HepG2 (cell line): ENCODE measurements at regions not wholly inside any gene's neighbourhood (a gene's known extent, or its start where the extent isn't known, plus 50 kb on each side); places are given as distances from the start of the nearest gene placed in this dataset.

Experiments used
- ATAC-seq: fragments of 200-7000 bp; cut with Tn5 transposase; 3 replicates; pipeline ENCODE4 v1.9.1; 2020; ENCODE audit warnings: mild to moderate bottlenecking, moderate library complexity
- BruUV-seq: library from RNA; stranded (reverse); fragments of 400-500 nt; replicated peaks from 2 replicates; lab custom pipeline; 2021; lab: Mats Ljungman, UMichigan
- CTCF ChIA-PET: fragments of 300-600 bp; formaldehyde crosslinking; extraction: SDS; loops from one replicate; lab custom pipeline; 2021; ENCODE audit warnings: low total read pairs, inconsistent platforms, low intra/inter-chr PET ratio; lab: Yijun Ruan, JAX
- POLR2A ChIA-PET: fragments of 350-600 bp; sonication (Branson Sonifier 250); formaldehyde crosslinking; loops from one replicate; lab custom pipeline; 2020; ENCODE audit warnings: antibody characterized with exemption, inconsistent platforms; lab: Yijun Ruan, JAX
- DNase-seq: peaks from one replicate; pipeline ENCODE4 v3.0.0-alpha.2; 2015; ENCODE audit warnings: low spot score
- FAIRE-seq: peaks from 3 replicates; lab custom pipeline; 2011; peaks lifted over from hg19 to GRCh38; lab: Jason Lieb, UNC
- H2AFZ ChIP-seq: one replicate; pipeline ENCODE4 v1.6.1; 2011; ENCODE audit warnings: low read length, inconsistent platforms
- H3K27ac ChIP-seq: fragments of 300-600 bp; 3 replicates; pipeline ENCODE4 v1.8.0; 2011; ENCODE audit warnings: mixed run types, mild to moderate bottlenecking, mixed read lengths, low read length, inconsistent platforms; ENCODE audit not compliant: insufficient read depth; ENCODE audit errors: extremely low read length
- H3K27me3 ChIP-seq, 2 experiments: fragments of 200-600 bp in 1 of 2; 2 replicates in 1 of 2; 3 replicates in 1 of 2; pipeline versions ENCODE4 v1.6.0 to v1.8.0; 2011; ENCODE audit warnings: low read length in 2 of 2, mild to moderate bottlenecking in 2 of 2, moderate library complexity in 2 of 2, inconsistent platforms in 1 of 2; ENCODE audit not compliant: insufficient read depth in 2 of 2, control insufficient read depth in 1 of 2
- H3K36me3 ChIP-seq, 2 experiments: fragments of 200-600 bp in 1 of 2; replicated peaks in 1 of 2; 2 replicates in 1 of 2; 3 replicates in 1 of 2; pipeline versions ENCODE4 v1.5.1 to v1.8.0; 2011; ENCODE audit warnings: low read length in 2 of 2, inconsistent platforms in 1 of 2; ENCODE audit not compliant: insufficient read depth in 2 of 2, control insufficient read depth in 1 of 2
- H3K4me1 ChIP-seq: 2 replicates; pipeline ENCODE4 v1.5.1; 2012; ENCODE audit warnings: low read length, inconsistent platforms; ENCODE audit not compliant: insufficient read depth
- H3K4me2 ChIP-seq: 2 replicates; pipeline ENCODE4 v1.6.0; 2011; ENCODE audit warnings: low read depth, low read length, inconsistent platforms
- H3K4me3 ChIP-seq, 3 experiments: fragments of 200-600 bp in 1 of 3; sonication (generic), shearing (Covaris generic) in 1 of 3; replicated peaks in 1 of 3; 2 replicates each; pipeline ENCODE4 v1.5.1; 2011 to 2016; ENCODE audit warnings: low read length in 3 of 3, inconsistent platforms in 2 of 3, low read depth in 2 of 3, mild to moderate bottlenecking in 2 of 3, control low read depth in 1 of 3, mixed read lengths in 1 of 3; ENCODE audit not compliant: insufficient read depth in 1 of 3
- H3K79me2 ChIP-seq: one replicate; pipeline ENCODE4 v1.6.1; 2011; ENCODE audit warnings: low read length, inconsistent platforms; ENCODE audit not compliant: insufficient read depth
- H3K9ac ChIP-seq: 2 replicates; pipeline ENCODE4 v1.6.0; 2011; ENCODE audit warnings: mild to moderate bottlenecking, low read depth, low read length, inconsistent platforms; ENCODE audit not compliant: insufficient read depth
- H3K9me3 ChIP-seq: 2 replicates; pipeline ENCODE4 v1.5.1; 2012; ENCODE audit warnings: mild to moderate bottlenecking, low read length
- H4K20me1 ChIP-seq: 2 replicates; pipeline ENCODE4 v1.6.0; 2011; ENCODE audit warnings: inconsistent platforms, mild to moderate bottlenecking, low read length, moderate library complexity; ENCODE audit not compliant: insufficient read depth
- FOXM1 ChIP-seq: sonication (generic); formaldehyde crosslinking; IDR thresholded peaks from 2 replicates; pipeline ENCODE4 v1.5.0; 2020; ENCODE audit warnings: missing genetic modification reagents
- NFKB2 ChIP-seq: sonication (generic); formaldehyde crosslinking; IDR thresholded peaks from 2 replicates; pipeline ENCODE4 v1.4.0; 2020; ENCODE audit warnings: missing genetic modification reagents, borderline replicate concordance
- RFX3 ChIP-seq: IDR thresholded peaks from 2 replicates; pipeline ENCODE4 v1.6.1; 2016; ENCODE audit warnings: missing biosample characterization, missing genetic modification reagents
- THAP11 ChIP-seq: IDR thresholded peaks from 2 replicates; pipeline ENCODE4 v1.6.1; 2016; ENCODE audit warnings: missing biosample characterization, missing genetic modification reagents
- TOPORS ChIP-seq: sonication (generic); formaldehyde crosslinking; IDR thresholded peaks from 2 replicates; pipeline ENCODE4 v1.8.0; 2023; ENCODE audit warnings: mild to moderate bottlenecking, missing genetic modification reagents
- ZNF460 ChIP-seq: sonication (generic); formaldehyde crosslinking; IDR thresholded peaks from 2 replicates; pipeline ENCODE4 v1.5.1; 2020; ENCODE audit warnings: missing genetic modification reagents, mild to moderate bottlenecking, borderline replicate concordance
- ZNF468 ChIP-seq: sonication (generic); formaldehyde crosslinking; IDR thresholded peaks from 2 replicates; pipeline ENCODE4 v1.8.0; 2022; ENCODE audit warnings: mild to moderate bottlenecking, moderate library complexity, missing genetic modification reagents
- ZNF569 ChIP-seq: sonication (generic); formaldehyde crosslinking; IDR thresholded peaks from 2 replicates; pipeline ENCODE4 v1.5.0; 2020; ENCODE audit warnings: mild to moderate bottlenecking, missing genetic modification reagents, moderate library complexity, borderline replicate concordance
- ZNF598 ChIP-seq: sonication (generic); formaldehyde crosslinking; IDR thresholded peaks from 2 replicates; pipeline ENCODE4 v1.5.1; 2020; ENCODE audit warnings: mild to moderate bottlenecking, missing genetic modification reagents, borderline replicate concordance
- ZNF878 ChIP-seq: sonication (generic); formaldehyde crosslinking; IDR thresholded peaks from 2 replicates; pipeline ENCODE4 v1.8.1; 2023; ENCODE audit warnings: mild to moderate bottlenecking, missing genetic modification reagents, moderate library complexity
- WGBS: methylation state at CpG from one replicate; pipeline ENCODE4 v1.1.6; 2017; ENCODE audit warnings: low lambda C conversion rate; 5-methylcytosine and 5-hydroxymethylcytosine counted together
- in situ Hi-C: cut with HindIII; loops from 2 replicates; pipeline ENCODE4 v1.10.0; 2017; ENCODE audit warnings: low pct_unique_long_range_greater_than_20kb; ENCODE audit not compliant: extremely low pct_ligation_motif_present
- intact Hi-C: fragments of 100-400 bp; cut with micrococcal nuclease; formaldehyde crosslinking; loops from one replicate; pipeline ENCODE4 v1.10.0; 2022; ENCODE audit not compliant: unreplicated experiment
- TF ChIP-seq, protein P1 (sequence below): sonication (generic); formaldehyde crosslinking; IDR thresholded peaks from 2 replicates; pipeline ENCODE4 v1.5.0; 2020; ENCODE audit warnings: mild to moderate bottlenecking, missing genetic modification reagents, borderline replicate concordance
- TF ChIP-seq, protein P2 (sequence below): sonication (generic); formaldehyde crosslinking; IDR thresholded peaks from 2 replicates; pipeline ENCODE4 v1.4.0; 2020; ENCODE audit warnings: mild to moderate bottlenecking, missing genetic modification reagents

DNA sequence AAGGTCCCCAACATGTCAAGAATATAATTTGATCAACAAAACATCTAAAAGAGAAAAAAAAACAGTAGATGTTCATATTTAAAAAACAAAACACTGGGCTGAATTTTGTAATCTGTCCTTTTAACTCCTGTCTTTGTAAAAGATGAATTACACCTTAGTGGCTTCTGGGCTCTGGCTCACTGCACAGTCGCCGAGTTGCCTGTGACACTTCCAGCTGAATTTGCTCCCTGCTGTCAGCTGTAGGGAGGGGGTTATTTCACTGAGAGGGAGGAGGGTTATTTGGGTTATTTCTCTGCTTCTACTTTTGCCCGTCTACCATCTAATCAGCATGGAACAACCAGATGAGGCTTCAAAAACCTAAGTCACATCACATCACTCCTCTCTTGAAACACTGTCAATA, 193.0 kb upstream of the ZC3H12A start:
- intact Hi-C loops: no loop called here

More for the DNA sequence above, 193.0 kb upstream of the ZC3H12A start:
- ATAC-seq (no peak), FAIRE-seq (no peak), DNase-seq (no peak)
- Histone ChIP-seq H3K9ac (no peak overlapping the region), H3K36me3 (no peaks in the 10 kb centered on the region), H3K4me2 (no peak overlapping the region), H3K27me3 (no peaks in the 10 kb centered on the region), H3K27ac (no peak overlapping the region), H3K9me3 (no peaks in the 10 kb centered on the region), H3K4me3 (no peak overlapping the region), H3K4me1 (no peaks in the 10 kb centered on the region), H3K79me2 (no peaks in the 10 kb centered on the region), H2AFZ (no peak overlapping the region), H4K20me1 (no peaks in the 10 kb centered on the region)
- WGBS: 0% methylated on average over 3 of the region's 3 CpGs
- no TSS peak for BruUV-seq
- no peak for TF ChIP-seq ZNF460
- TF ChIP-seq ZNF598 (CRISPR knock-in tag): no peak
- no peak for TF ChIP-seq THAP11 (CRISPR knock-in tag)
- TF ChIP-seq FOXM1 (CRISPR knock-in tag): no peak
- TF ChIP-seq NFKB2: no peak
- no peak for TF ChIP-seq ZNF878
- no peak for TF ChIP-seq ZNF468 (CRISPR knock-in tag)
- no peak for TF ChIP-seq ZNF569 (CRISPR knock-in tag)
- no peak for TF ChIP-seq TOPORS (CRISPR knock-in tag)
- TF ChIP-seq, protein P1, sequence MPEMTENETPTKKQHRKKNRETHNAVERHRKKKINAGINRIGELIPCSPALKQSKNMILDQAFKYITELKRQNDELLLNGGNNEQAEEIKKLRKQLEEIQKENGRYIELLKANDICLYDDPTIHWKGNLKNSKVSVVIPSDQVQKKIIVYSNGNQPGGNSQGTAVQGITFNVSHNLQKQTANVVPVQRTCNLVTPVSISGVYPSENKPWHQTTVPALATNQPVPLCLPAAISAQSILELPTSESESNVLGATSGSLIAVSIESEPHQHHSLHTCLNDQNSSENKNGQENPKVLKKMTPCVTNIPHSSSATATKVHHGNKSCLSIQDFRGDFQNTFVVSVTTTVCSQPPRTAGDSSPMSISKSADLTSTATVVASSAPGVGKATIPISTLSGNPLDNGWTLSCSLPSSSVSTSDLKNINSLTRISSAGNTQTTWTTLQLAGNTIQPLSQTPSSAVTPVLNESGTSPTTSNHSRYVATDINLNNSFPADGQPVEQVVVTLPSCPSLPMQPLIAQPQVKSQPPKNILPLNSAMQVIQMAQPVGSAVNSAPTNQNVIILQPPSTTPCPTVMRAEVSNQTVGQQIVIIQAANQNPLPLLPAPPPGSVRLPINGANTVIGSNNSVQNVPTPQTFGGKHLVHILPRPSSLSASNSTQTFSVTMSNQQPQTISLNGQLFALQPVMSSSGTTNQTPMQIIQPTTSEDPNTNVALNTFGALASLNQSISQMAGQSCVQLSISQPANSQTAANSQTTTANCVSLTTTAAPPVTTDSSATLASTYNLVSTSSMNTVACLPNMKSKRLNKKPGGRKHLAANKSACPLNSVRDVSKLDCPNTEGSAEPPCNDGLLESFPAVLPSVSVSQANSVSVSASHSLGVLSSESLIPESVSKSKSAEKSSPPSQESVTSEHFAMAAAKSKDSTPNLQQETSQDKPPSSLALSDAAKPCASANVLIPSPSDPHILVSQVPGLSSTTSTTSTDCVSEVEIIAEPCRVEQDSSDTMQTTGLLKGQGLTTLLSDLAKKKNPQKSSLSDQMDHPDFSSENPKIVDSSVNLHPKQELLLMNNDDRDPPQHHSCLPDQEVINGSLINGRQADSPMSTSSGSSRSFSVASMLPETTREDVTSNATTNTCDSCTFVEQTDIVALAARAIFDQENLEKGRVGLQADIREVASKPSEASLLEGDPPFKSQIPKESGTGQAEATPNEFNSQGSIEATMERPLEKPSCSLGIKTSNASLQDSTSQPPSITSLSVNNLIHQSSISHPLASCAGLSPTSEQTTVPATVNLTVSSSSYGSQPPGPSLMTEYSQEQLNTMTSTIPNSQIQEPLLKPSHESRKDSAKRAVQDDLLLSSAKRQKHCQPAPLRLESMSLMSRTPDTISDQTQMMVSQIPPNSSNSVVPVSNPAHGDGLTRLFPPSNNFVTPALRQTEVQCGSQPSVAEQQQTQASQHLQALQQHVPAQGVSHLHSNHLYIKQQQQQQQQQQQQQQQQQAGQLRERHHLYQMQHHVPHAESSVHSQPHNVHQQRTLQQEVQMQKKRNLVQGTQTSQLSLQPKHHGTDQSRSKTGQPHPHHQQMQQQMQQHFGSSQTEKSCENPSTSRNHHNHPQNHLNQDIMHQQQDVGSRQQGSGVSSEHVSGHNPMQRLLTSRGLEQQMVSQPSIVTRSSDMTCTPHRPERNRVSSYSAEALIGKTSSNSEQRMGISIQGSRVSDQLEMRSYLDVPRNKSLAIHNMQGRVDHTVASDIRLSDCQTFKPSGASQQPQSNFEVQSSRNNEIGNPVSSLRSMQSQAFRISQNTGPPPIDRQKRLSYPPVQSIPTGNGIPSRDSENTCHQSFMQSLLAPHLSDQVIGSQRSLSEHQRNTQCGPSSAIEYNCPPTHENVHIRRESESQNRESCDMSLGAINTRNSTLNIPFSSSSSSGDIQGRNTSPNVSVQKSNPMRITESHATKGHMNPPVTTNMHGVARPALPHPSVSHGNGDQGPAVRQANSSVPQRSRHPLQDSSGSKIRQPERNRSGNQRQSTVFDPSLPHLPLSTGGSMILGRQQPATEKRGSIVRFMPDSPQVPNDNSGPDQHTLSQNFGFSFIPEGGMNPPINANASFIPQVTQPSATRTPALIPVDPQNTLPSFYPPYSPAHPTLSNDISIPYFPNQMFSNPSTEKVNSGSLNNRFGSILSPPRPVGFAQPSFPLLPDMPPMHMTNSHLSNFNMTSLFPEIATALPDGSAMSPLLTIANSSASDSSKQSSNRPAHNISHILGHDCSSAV (CRISPR knock-in tag): no peak
- TF ChIP-seq, protein P2, sequence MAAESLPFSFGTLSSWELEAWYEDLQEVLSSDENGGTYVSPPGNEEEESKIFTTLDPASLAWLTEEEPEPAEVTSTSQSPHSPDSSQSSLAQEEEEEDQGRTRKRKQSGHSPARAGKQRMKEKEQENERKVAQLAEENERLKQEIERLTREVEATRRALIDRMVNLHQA (CRISPR knock-in tag): no peak
- TF ChIP-seq RFX3 (CRISPR knock-in tag): no peak
- in situ Hi-C loops: no loop called here
- POLR2A ChIA-PET: no interaction called here
- CTCF ChIA-PET: no interaction called here
